Right lobe of liver (tissue), 4 donors: ENCODE measurements at regions not wholly inside any gene's neighbourhood (a gene's known extent, or its start where the extent isn't known, plus 50 kb on each side); places are given as distances from the start of the nearest gene placed in this dataset.
"Not testable (repeated sequence)": the region's sequence is repeated elsewhere in the genome, so short reads cannot be mapped to it uniquely, and the experiment has no call there.

Experiments
- CTCF ChIP-seq, 4 donors: fragments of 200-600 bp in 3 of 4; fragments of 450-650 bp in 1 of 4; IDR thresholded peaks; one replicate each; pipeline versions ENCODE4 v1.5.1 to v1.8.0; 2016 to 2022; ENCODE audit warnings: antibody characterized with exemption in 4 of 4, mild to moderate bottlenecking in 2 of 4
- POLR2A ChIP-seq: fragments of 450-650 bp; IDR thresholded peaks from one replicate; pipeline ENCODE4 v1.6.1; 2017; ENCODE audit warnings: antibody characterized with exemption, mild to moderate bottlenecking
- donor health status: DM: no; HTN: no; CAD: no.
- donor health status: DM: no; HTN: no; CAD: no.
- donor health status: DM: no; HTN: yes; CAD: no.

- not testable (repeated sequence) for TF ChIP-seq POLR2A; CTCF (IDR thresholded peaks at IDR 0.05)
Observed at GRCh38 chr10:9582803-9583202, 1434.9 kb upstream of the CELF2 start.
